A549 (cell line): ENCODE measurements at regions not wholly inside any gene's neighbourhood (a gene's known extent, or its start where the extent isn't known, plus 50 kb on each side); places are given as distances from the start of the nearest gene placed in this dataset.

Experiments
- CBX8 ChIP-seq: fragments of 200-600 bp; sonication (generic); IDR thresholded peaks from 2 replicates; pipeline ENCODE4 v1.6.1; 2016
- CTCF ChIP-seq: fragments of >200 bp; sonication (Bioruptor Twin); formaldehyde crosslinking; IDR thresholded peaks from 3 replicates; pipeline ENCODE4 v1.5.1; 2016
- E2F6 ChIP-seq: IDR thresholded peaks from 2 replicates; pipeline ENCODE4 v1.6.1; 2012; ENCODE audit warnings: low read depth, borderline replicate concordance
- FOXS1 ChIP-seq: fragments of 250-450 bp; sonication (Bioruptor Pico); IDR thresholded peaks from 2 replicates; pipeline ENCODE4 v1.5.0; 2020; ENCODE audit warnings: mild to moderate bottlenecking, moderate library complexity
- HDAC2 ChIP-seq: fragments of 200-600 bp; sonication (generic); IDR thresholded peaks from 2 replicates; pipeline ENCODE4 v1.6.1; 2016
- PBX3 ChIP-seq: IDR thresholded peaks from 2 replicates; pipeline ENCODE4 v1.6.1; 2012
- POLR2A ChIP-seq: IDR thresholded peaks from 2 replicates; pipeline ENCODE4 v1.6.1; 2012; ENCODE audit warnings: mild to moderate bottlenecking, low read length
- RCOR1 ChIP-seq: fragments of 150-350 bp; IDR thresholded peaks from 2 replicates; pipeline ENCODE4 v1.6.1; 2014; ENCODE audit warnings: antibody characterized with exemption, low read length, low read depth
- SREBF2 ChIP-seq: fragments of 450-650 bp; IDR thresholded peaks from 2 replicates; pipeline ENCODE4 v1.6.1; 2014; ENCODE audit warnings: mild to moderate bottlenecking, moderate library complexity

GRCh38 chr13:109331011-109331433 is 455.4 kb downstream of the IRS2 start:
- TF ChIP-seq CBX8 (no peak), E2F6 (no peak), POLR2A (no peak), CTCF (no peak), RCOR1 (no peak), HDAC2 (no peak), SREBF2 (no peak), PBX3 (no peak), FOXS1 (CRISPR knock-in tag) (no peak)
